Mesendoderm (in vitro differentiated cells): ENCODE measurements at regions not wholly inside any gene's neighbourhood (a gene's known extent, or its start where the extent isn't known, plus 50 kb on each side); places are given as distances from the start of the nearest gene placed in this dataset.
A peak's percentile ranks its signal among the peaks of the same experiment; 100 is the strongest.
"Not testable (repeated sequence)": the region's sequence is repeated elsewhere in the genome, so short reads cannot be mapped to it uniquely, and the experiment has no call there.

Source experiments
- DNase-seq: peaks from one replicate; pipeline ENCODE4 v3.0.0; 2013
- H2AK5ac ChIP-seq: 2 replicates; pipeline ENCODE4 v1.6.1; 2013; ENCODE audit warnings: low read length, inconsistent platforms
- H2BK120ac ChIP-seq: 2 replicates; pipeline ENCODE4 v1.6.1; 2013; ENCODE audit warnings: low read depth, mild to moderate bottlenecking, low read length, moderate library complexity, mixed read lengths
- H2BK15ac ChIP-seq: replicated peaks from 2 replicates; pipeline ENCODE4 v1.6.1; 2013; ENCODE audit warnings: low read depth, mild to moderate bottlenecking, moderate library complexity
- H2BK5ac ChIP-seq: 2 replicates; pipeline ENCODE4 v1.6.1; 2013; ENCODE audit warnings: low read length, inconsistent platforms
- H3K18ac ChIP-seq: 2 replicates; pipeline ENCODE4 v1.6.1; 2013; ENCODE audit warnings: mild to moderate bottlenecking, low read length, mixed read lengths
- H3K23ac ChIP-seq: one replicate; pipeline ENCODE4 v1.6.1; 2013; ENCODE audit warnings: low read length
- H3K27ac ChIP-seq: 2 replicates; pipeline ENCODE4 v1.5.1; 2013; ENCODE audit warnings: low read depth, mild to moderate bottlenecking, inconsistent platforms, low read length, moderate library complexity
- H3K27me3 ChIP-seq: 2 replicates; pipeline ENCODE4 v1.6.1; 2013; ENCODE audit warnings: low read length, control low read depth, mild to moderate bottlenecking, inconsistent platforms; ENCODE audit not compliant: insufficient read depth, poor library complexity
- H3K36me3 ChIP-seq: 2 replicates; pipeline ENCODE4 v1.6.1; 2013; ENCODE audit warnings: low read length, inconsistent platforms; ENCODE audit not compliant: control insufficient read depth, insufficient read depth
- H3K4ac ChIP-seq: one replicate; pipeline ENCODE4 v1.6.1; 2013; ENCODE audit warnings: low read depth, mild to moderate bottlenecking, low read length, moderate library complexity
- H3K4me1 ChIP-seq: 2 replicates; pipeline ENCODE4 v1.6.1; 2013; ENCODE audit warnings: low read depth, low read length, inconsistent platforms; ENCODE audit not compliant: control insufficient read depth
- H3K4me2 ChIP-seq: 2 replicates; pipeline ENCODE4 v1.6.1; 2013; ENCODE audit warnings: low read length
- H3K4me3 ChIP-seq: 2 replicates; pipeline ENCODE4 v1.5.1; 2013; ENCODE audit warnings: mild to moderate bottlenecking, low read length
- H3K56ac ChIP-seq: one replicate; pipeline ENCODE4 v1.6.1; 2013; ENCODE audit warnings: low read length
- H3K79me1 ChIP-seq: 2 replicates; pipeline ENCODE4 v1.6.1; 2013; ENCODE audit warnings: low read length, inconsistent platforms
- H3K79me2 ChIP-seq: 2 replicates; pipeline ENCODE4 v1.6.1; 2013; ENCODE audit warnings: mild to moderate bottlenecking, low read length; ENCODE audit not compliant: control insufficient read depth, insufficient read depth
- H3K9ac ChIP-seq: 2 replicates; pipeline ENCODE4 v1.6.1; 2013; ENCODE audit warnings: low read length, inconsistent platforms
- H4K5ac ChIP-seq: one replicate; pipeline ENCODE4 v1.6.1; 2013; ENCODE audit warnings: low read length
- H4K8ac ChIP-seq: one replicate; pipeline ENCODE4 v1.6.1; 2013; ENCODE audit warnings: low read depth, mild to moderate bottlenecking, control low read depth, low read length, moderate library complexity
- WGBS: extraction: QIAGEN DNeasy Blood & Tissue Kit; methylation state at CpG from one replicate; pipeline ENCODE4 v1.1.7; 2013; ENCODE audit warnings: low lambda C conversion rate, missing lambda C conversion rate; ENCODE audit not compliant: insufficient coverage; ENCODE audit errors: extremely low coverage; 5-methylcytosine and 5-hydroxymethylcytosine counted together

GRCh38 chr12:127126260-127126628 is 1140.7 kb upstream of the TMEM132C start:
- Histone ChIP-seq H3K36me3 (no peaks in the 10 kb centered on the region), H2AK5ac (no peak overlapping the region), H3K4me1 (no peaks in the 10 kb centered on the region), H3K79me1 (no peaks in the 10 kb centered on the region), H4K8ac (no peak overlapping the region), H4K5ac (no peak overlapping the region), H3K27ac (no peak overlapping the region), H2BK120ac (no peak overlapping the region), H3K4me2 (no peak overlapping the region), H3K18ac (no peak overlapping the region), H2BK15ac (no peak overlapping the region), H3K4ac (no peak overlapping the region), H3K27me3 (no peaks in the 10 kb centered on the region), H2BK5ac (no peak overlapping the region), H3K9ac (no peak overlapping the region), H3K56ac (no peak overlapping the region), H3K4me3 (no peak overlapping the region), H3K23ac (no peak overlapping the region), H3K79me2 (no peaks in the 10 kb centered on the region)
- WGBS: no CpG with 5 or more reads among the region's 2 CpGs
- DNase-seq: no peak

GRCh38 chr12:127127897-127128296 is 1139.1 kb upstream of the TMEM132C start:
- Histone ChIP-seq H3K23ac (no peak overlapping the region), H3K4me3 (no peak overlapping the region), H3K9ac (no peak overlapping the region), H3K79me1 (no peaks in the 10 kb centered on the region), H3K27ac (no peak overlapping the region), H3K4me1 (no peaks in the 10 kb centered on the region), H4K8ac (no peak overlapping the region), H3K27me3 (no peaks in the 10 kb centered on the region), H3K79me2 (no peaks in the 10 kb centered on the region), H3K18ac (no peak overlapping the region), H2BK5ac (no peak overlapping the region), H2BK120ac (no peak overlapping the region), H2BK15ac (no peak overlapping the region), H3K56ac (no peak overlapping the region), H4K5ac (no peak overlapping the region), H3K36me3 (no peaks in the 10 kb centered on the region), H3K4me2 (no peak overlapping the region), H3K4ac (no peak overlapping the region), H2AK5ac (no peak overlapping the region)
- DNase-seq: no peak
- WGBS: no CpG with 5 or more reads among the region's 3 CpGs

DNA sequence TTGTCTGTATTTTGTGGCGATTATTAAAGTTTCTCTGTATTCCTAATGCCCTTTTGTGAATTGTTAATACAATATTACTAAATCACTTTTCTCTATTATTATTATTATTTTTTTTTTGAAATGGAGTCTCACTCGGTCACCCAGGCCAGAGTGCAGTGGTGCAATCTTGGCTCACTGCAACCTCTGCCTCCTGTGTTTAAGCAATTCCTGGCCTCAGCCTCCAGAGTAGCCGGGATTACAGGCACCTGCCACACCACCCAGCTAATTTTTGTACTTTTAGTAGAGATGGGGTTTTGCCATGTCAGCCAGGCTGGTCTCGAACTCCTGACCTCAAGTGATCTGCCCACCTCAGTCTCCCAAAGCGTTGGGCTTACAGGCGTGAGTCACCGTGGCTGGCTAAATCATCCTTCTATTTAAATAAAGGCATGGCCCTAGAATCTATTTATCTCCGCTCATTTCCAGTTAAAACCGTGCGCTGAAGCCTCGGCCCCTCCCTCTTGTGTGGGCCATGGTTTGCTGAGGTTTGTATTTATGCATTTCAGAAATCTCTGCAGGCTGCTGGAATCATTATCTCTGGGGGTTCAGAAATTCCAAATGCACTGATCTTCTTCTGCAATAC is 1136.4 kb upstream of the TMEM132C start:
- no peak overlapping the region for H2BK15ac ChIP-seq
- no peak for DNase-seq

GRCh38 chr12:127133675-127134335 is 1133.2 kb upstream of the TMEM132C start:
- no peaks in the 10 kb centered on the region for H3K79me1 ChIP-seq
- H2BK120ac ChIP-seq: no peak overlapping the region
- no peak overlapping the region for H3K4ac ChIP-seq
- H3K79me2 ChIP-seq: no peaks in the 10 kb centered on the region
- H3K9ac ChIP-seq: no peak overlapping the region
- H4K5ac ChIP-seq: no peak overlapping the region
- no peaks in the 10 kb centered on the region for H3K36me3 ChIP-seq
- no peak overlapping the region for H4K8ac ChIP-seq
- H3K18ac ChIP-seq: no peak overlapping the region
- H3K27ac ChIP-seq: no peak overlapping the region
- H2BK5ac ChIP-seq: no peak overlapping the region
- H3K4me1 ChIP-seq: no peaks in the 10 kb centered on the region
- WGBS: no CpG with 5 or more reads among the region's 11 CpGs
- H2AK5ac ChIP-seq: no peak overlapping the region
- DNase-seq: no peak
- no peak overlapping the region for H3K4me3 ChIP-seq
- no peak overlapping the region for H2BK15ac ChIP-seq
- no peak overlapping the region for H3K23ac ChIP-seq
- H3K56ac ChIP-seq: no peak overlapping the region
- no peaks in the 10 kb centered on the region for H3K27me3 ChIP-seq
- no peak overlapping the region for H3K4me2 ChIP-seq

More for the DNA sequence above, 1136.4 kb upstream of the TMEM132C start:
- H3K18ac ChIP-seq: no peak overlapping the region
- no peaks in the 10 kb centered on the region for H3K4me1 ChIP-seq
- no CpG with 5 or more reads among the region's 11 CpGs for WGBS
- peak overlapping the region; percentile 2 for H3K4ac ChIP-seq
- no peak overlapping the region for H2AK5ac ChIP-seq
- H2BK5ac ChIP-seq: no peak overlapping the region
- H3K27me3 ChIP-seq: no peaks in the 10 kb centered on the region
- no peak overlapping the region for H4K8ac ChIP-seq
- H3K9ac ChIP-seq: no peak overlapping the region
- no peak overlapping the region for H2BK120ac ChIP-seq
- H3K36me3 ChIP-seq: no peaks in the 10 kb centered on the region
- H4K5ac ChIP-seq: no peak overlapping the region
- H3K4me2 ChIP-seq: no peak overlapping the region
- H3K27ac ChIP-seq: no peak overlapping the region
- H3K56ac ChIP-seq: no peak overlapping the region
- H3K79me2 ChIP-seq: no peaks in the 10 kb centered on the region
- no peaks in the 10 kb centered on the region for H3K79me1 ChIP-seq
- no peak overlapping the region for H3K23ac ChIP-seq
- no peak overlapping the region for H3K4me3 ChIP-seq

- not testable (repeated sequence) for DNase-seq, H3K4me3 ChIP-seq, H3K79me2 ChIP-seq, H2BK15ac ChIP-seq, H3K27me3 ChIP-seq, H3K79me1 ChIP-seq, H2AK5ac ChIP-seq, H3K18ac ChIP-seq, H3K4me2 ChIP-seq, H3K4me1 ChIP-seq, H4K8ac ChIP-seq, H3K56ac ChIP-seq, H3K23ac ChIP-seq, H3K4ac ChIP-seq, H3K36me3 ChIP-seq, H2BK5ac ChIP-seq, H3K27ac ChIP-seq, H2BK120ac ChIP-seq, H4K5ac ChIP-seq, H3K9ac ChIP-seq
- no CpG with 5 or more reads among the region's 3 CpGs for WGBS
Observed at GRCh38 chr12:127140864-127141484, 1126.0 kb upstream of the TMEM132C start.
